Ovary (tissue), 7 donors: ENCODE measurements at regions not wholly inside any gene's neighbourhood (a gene's known extent, or its start where the extent isn't known, plus 50 kb on each side); places are given as distances from the start of the nearest gene placed in this dataset.

Source experiments
- DNase-seq, 5 donors: peaks; one replicate each; pipeline ENCODE4 v3.0.0-alpha.2; 2019 to 2020
- H3K27ac ChIP-seq, 2 donors: fragments of 200-600 bp; one replicate each; pipeline versions ENCODE4 v1.5.1 to v1.8.0; 2019 to 2022
- H3K27me3 ChIP-seq: fragments of 200-600 bp; one replicate; pipeline ENCODE4 v1.8.0; 2022
- H3K36me3 ChIP-seq: fragments of 200-600 bp; sonication (generic); one replicate; pipeline ENCODE4 v1.5.1; 2019
- H3K4me1 ChIP-seq: one replicate; pipeline ENCODE4 v1.8.1; 2013; ENCODE audit warnings: mild to moderate bottlenecking, moderate library complexity; ENCODE audit not compliant: insufficient read depth
- H3K4me3 ChIP-seq: fragments of 200-600 bp; sonication (generic); one replicate; pipeline ENCODE4 v1.5.1; 2017
- H3K9me3 ChIP-seq, 2 donors: fragments of 200-600 bp in 1 of 2; sonication (generic) in 1 of 2; one replicate each; pipeline versions ENCODE4 v1.5.1 to v1.8.1; 2013 to 2019; ENCODE audit warnings: mild to moderate bottlenecking in 1 of 2, moderate library complexity in 1 of 2
- EP300 ChIP-seq: sonication (generic); formaldehyde crosslinking; IDR thresholded peaks from one replicate; pipeline ENCODE4 v1.6.1; 2017; ENCODE audit warnings: antibody characterized with exemption
- POLR2A ChIP-seq: fragments of 450-650 bp; IDR thresholded peaks from one replicate; pipeline ENCODE4 v1.6.1; 2017; ENCODE audit warnings: antibody characterized with exemption, mild to moderate bottlenecking, moderate library complexity
- WGBS, 3 donors: extraction: QIAGEN DNeasy Blood & Tissue Kit in 1 of 3; methylation state at CpG; one replicate each; pipeline versions ENCODE4 v1.1.5 to v1.1.7; 2013 to 2017; 5-methylcytosine and 5-hydroxymethylcytosine counted together
- intact Hi-C, 4 donors: fragments of 100-400 bp; cut with DNase I; formaldehyde crosslinking; loops; one replicate each; pipeline versions ENCODE4 v1.11.0 to v1.15.1; 2022 to 2023
- TF ChIP-seq, protein P1 (sequence below), 3 donors: fragments of 450-650 bp in 2 of 3; fragments of 200-600 bp in 1 of 3; IDR thresholded peaks; one replicate each; pipeline versions ENCODE4 v1.5.1 to v1.8.0; 2016 to 2022; ENCODE audit warnings: antibody characterized with exemption in 3 of 3, mild to moderate bottlenecking in 1 of 3
- donor health status: DM: no; HTN: no; CAD: no; lungs with moderate emphysema.
- donor health status: DM: no; HTN: no; CAD: no.
- donor health status: Bipolar disorder and iron deficiency.
- donor health status: DM: no; HTN: no; CAD: no.
- donor health status: DM: yes; HTN: yes; CAD: no.

DNA sequence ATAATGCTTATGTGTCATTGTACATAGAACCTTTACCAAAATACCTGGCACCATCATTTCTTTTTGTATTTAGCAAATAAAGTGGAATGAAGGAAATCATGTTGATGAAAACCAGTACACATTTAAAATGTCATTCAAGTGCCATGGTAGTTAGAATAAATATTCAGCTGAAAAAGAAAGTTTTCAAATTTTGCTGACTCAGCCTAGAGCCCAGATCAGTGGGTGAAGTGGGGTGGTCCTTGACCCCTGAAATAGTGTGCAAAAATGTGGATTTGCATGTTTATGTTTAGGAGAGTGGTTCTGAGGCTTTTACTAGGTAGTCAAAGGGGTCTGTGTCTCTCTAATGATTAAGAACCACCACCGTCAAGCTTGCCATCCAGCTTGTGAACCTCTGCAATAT, 418.7 kb downstream of the ETNK1 start:
- H3K4me3 ChIP-seq = no peak overlapping the region
- H3K36me3 ChIP-seq = no peaks in the 10 kb centered on the region
- H3K27ac ChIP-seq = no peak overlapping the region
- 79 to 95% (median 83%) methylated on average over 1 of the region's 1 CpG for WGBS, 3 donors
- TF ChIP-seq, protein P1, sequence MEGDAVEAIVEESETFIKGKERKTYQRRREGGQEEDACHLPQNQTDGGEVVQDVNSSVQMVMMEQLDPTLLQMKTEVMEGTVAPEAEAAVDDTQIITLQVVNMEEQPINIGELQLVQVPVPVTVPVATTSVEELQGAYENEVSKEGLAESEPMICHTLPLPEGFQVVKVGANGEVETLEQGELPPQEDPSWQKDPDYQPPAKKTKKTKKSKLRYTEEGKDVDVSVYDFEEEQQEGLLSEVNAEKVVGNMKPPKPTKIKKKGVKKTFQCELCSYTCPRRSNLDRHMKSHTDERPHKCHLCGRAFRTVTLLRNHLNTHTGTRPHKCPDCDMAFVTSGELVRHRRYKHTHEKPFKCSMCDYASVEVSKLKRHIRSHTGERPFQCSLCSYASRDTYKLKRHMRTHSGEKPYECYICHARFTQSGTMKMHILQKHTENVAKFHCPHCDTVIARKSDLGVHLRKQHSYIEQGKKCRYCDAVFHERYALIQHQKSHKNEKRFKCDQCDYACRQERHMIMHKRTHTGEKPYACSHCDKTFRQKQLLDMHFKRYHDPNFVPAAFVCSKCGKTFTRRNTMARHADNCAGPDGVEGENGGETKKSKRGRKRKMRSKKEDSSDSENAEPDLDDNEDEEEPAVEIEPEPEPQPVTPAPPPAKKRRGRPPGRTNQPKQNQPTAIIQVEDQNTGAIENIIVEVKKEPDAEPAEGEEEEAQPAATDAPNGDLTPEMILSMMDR (IDR thresholded peaks at IDR 0.05) = no peak
- no peak for TF ChIP-seq POLR2A
- no peak for TF ChIP-seq EP300
- H3K27me3 ChIP-seq = no peaks in the 10 kb centered on the region
- no peaks in the 10 kb centered on the region for H3K9me3 ChIP-seq
- no peak for DNase-seq
- intact Hi-C loops = no loop called here
- no peaks in the 10 kb centered on the region for H3K4me1 ChIP-seq

DNA sequence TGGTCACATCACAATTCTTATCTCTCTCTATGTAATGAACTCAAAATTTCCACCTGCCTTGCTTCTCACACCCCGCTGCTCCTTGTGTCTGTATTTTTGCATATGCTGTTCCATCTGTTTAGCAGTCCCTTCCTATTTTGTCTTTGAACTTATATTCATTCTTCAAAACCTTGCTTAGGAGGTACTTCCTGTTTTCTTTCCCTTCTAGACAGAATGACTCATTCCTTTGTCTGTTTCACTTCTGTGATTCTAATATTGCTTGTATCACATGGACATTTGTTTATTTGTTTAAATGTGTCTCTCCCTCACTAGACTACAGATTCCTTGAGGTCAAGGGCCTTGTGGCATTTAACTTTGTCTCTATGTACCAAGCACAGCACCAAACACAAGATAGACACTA, 424.2 kb downstream of the ETNK1 start:
- Histone ChIP-seq H3K36me3 (no peaks in the 10 kb centered on the region), H3K4me3 (no peak overlapping the region), H3K27ac (no peak overlapping the region), H3K4me1 (no peaks in the 10 kb centered on the region), H3K9me3 (no peaks in the 10 kb centered on the region), H3K27me3 (no peaks in the 10 kb centered on the region)
- DNase-seq = no peak
- intact Hi-C loops = no loop called here
- 87 to 91% (median 91%) methylated on average over 1 of the region's 1 CpG for WGBS, 3 donors
- no peak for TF ChIP-seq POLR2A
- TF ChIP-seq EP300 = no peak
- TF ChIP-seq, protein P1 (IDR thresholded peaks at IDR 0.05) = no peak

DNA sequence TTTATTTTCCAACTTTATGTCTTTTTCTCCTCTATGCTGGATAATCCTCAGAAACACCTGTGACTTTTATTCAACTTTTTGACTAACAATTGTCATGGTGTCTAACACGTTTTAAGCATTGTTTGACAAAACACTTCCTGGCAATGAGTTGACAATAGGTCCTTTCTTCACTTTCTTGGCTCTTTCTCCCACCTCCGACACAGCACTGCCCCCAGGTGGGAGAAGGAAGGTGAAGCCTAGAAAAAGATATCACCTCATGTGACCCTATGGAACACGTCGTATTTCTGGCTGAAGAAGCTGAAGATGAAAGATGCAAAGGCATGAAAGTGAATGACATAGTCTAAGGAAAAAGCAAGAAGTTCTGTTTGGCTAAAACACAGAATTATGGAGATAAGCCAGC, 430.0 kb downstream of the ETNK1 start:
- H3K27me3 ChIP-seq = no peaks in the 10 kb centered on the region
- no peak overlapping the region for H3K4me3 ChIP-seq
- no peak for DNase-seq
- 12 to 24% (median 23%) methylated on average over 4 of the region's 4 CpGs for WGBS, 3 donors
- intact Hi-C loops = no loop called here
- TF ChIP-seq EP300 (no peak), POLR2A (no peak)
- TF ChIP-seq, protein P1 (IDR thresholded peaks at IDR 0.05) = no peak
- H3K4me1 ChIP-seq = no peaks in the 10 kb centered on the region
- H3K9me3 ChIP-seq = no peaks in the 10 kb centered on the region
- H3K36me3 ChIP-seq = no peaks in the 10 kb centered on the region
- no peak overlapping the region for H3K27ac ChIP-seq

DNA sequence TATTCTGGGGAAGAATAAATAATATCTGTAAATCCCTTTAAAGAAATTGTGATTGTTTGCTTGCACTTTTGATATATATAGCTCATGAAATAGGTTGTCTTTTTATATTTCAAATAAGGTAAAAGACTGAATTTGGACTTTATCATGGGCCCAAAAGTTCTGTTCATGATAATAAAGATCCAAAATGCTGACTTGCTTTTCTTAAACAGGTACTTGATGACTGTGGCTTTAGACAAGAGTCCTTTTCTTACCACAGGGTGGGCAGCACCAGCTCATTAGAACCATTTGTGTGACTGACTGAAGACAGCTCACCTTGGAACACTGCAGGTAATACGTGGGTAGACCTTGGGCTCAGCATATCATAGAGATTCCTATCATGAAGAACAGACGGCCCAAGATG, 432.6 kb downstream of the ETNK1 start:
- no peaks in the 10 kb centered on the region for H3K4me1 ChIP-seq
- no peak overlapping the region for H3K27ac ChIP-seq
- DNase-seq = no peak
- no peaks in the 10 kb centered on the region for H3K9me3 ChIP-seq
- no peak overlapping the region for H3K4me3 ChIP-seq
- no peaks in the 10 kb centered on the region for H3K36me3 ChIP-seq
- TF ChIP-seq, protein P1 (IDR thresholded peaks at IDR 0.05) = no peak
- TF ChIP-seq POLR2A (no peak), EP300 (no peak)
- 43 to 61% (median 46%) methylated on average over 2 of the region's 2 CpGs for WGBS, 3 donors
- intact Hi-C loops = no loop called here
- H3K27me3 ChIP-seq = no peaks in the 10 kb centered on the region

DNA sequence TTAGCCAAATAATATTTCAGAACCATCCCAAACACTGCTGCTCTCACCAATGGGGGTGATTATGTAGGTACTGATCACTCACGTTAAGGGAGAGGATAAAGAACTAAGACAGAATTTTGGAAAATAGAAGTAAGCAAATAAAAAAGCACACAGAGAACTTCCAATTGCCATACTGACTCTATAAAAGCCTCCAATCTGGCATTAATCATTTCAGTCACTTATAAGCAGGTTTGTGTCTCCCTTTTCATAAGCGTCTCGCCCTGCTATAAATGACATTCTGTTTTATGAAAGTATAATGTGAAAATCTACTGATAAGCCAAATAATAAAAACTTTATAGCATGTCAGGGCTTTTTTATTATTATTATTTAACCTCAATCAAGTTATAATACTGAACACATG, 435.2 kb downstream of the ETNK1 start:
- Histone ChIP-seq H3K27ac (no peak overlapping the region), H3K4me3 (no peak overlapping the region), H3K27me3 (no peaks in the 10 kb centered on the region), H3K4me1 (no peaks in the 10 kb centered on the region), H3K9me3 (no peaks in the 10 kb centered on the region), H3K36me3 (no peaks in the 10 kb centered on the region)
- TF ChIP-seq POLR2A (no peak), EP300 (no peak)
- TF ChIP-seq, protein P1 (IDR thresholded peaks at IDR 0.05) = no peak
- intact Hi-C loops = no loop called here
- WGBS, 3 donors = 83 to 89% (median 84%) methylated on average over 3 of the region's 3 CpGs
- no peak for DNase-seq
